Calu3 (cell line): ENCODE measurements at regions not wholly inside any gene's neighbourhood (a gene's known extent, or its start where the extent isn't known, plus 50 kb on each side); places are given as distances from the start of the nearest gene placed in this dataset.

Experiments used
- BruUV-seq: library from RNA; stranded (reverse); fragments of 400-500 nt; replicated peaks from 2 replicates; lab custom pipeline; 2021; lab: Mats Ljungman, UMichigan
- CTCF ChIA-PET: fragments of 300-600 bp; sonication (Branson Sonifier 250); formaldehyde crosslinking; loops from one replicate; lab custom pipeline; 2022; ENCODE audit warnings: antibody characterized with exemption; lab: Charles Lee
- DNase-seq: peaks from one replicate; pipeline ENCODE4 v3.0.0; 2022
- H3K27ac Mint-ChIP-seq: one replicate; pipeline ENCODE4 v1.8.0; 2022; ENCODE audit warnings: mixed read lengths; ENCODE audit not compliant: unreplicated experiment
- H3K27me3 Mint-ChIP-seq: one replicate; pipeline ENCODE4 v1.8.0; 2022; ENCODE audit warnings: mixed read lengths; ENCODE audit not compliant: unreplicated experiment
- H3K36me3 Mint-ChIP-seq: one replicate; pipeline ENCODE4 v1.8.0; 2022; ENCODE audit warnings: mild to moderate bottlenecking, moderate library complexity, mixed read lengths; ENCODE audit not compliant: insufficient read depth, unreplicated experiment
- H3K4me1 Mint-ChIP-seq: one replicate; pipeline ENCODE4 v1.8.0; 2022; ENCODE audit warnings: mild to moderate bottlenecking, low read depth, mixed read lengths; ENCODE audit not compliant: unreplicated experiment
- H3K4me3 Mint-ChIP-seq: one replicate; pipeline ENCODE4 v1.8.0; 2022; ENCODE audit warnings: mild to moderate bottlenecking, low read depth, moderate library complexity, mixed read lengths; ENCODE audit not compliant: unreplicated experiment
- H3K9me3 Mint-ChIP-seq: one replicate; pipeline ENCODE4 v1.8.0; 2022; ENCODE audit warnings: low read depth, mixed read lengths; ENCODE audit not compliant: unreplicated experiment
- intact Hi-C: fragments of 100-400 bp; cut with micrococcal nuclease; formaldehyde crosslinking; loops from one replicate; pipeline ENCODE4 v1.10.0; 2022; ENCODE audit not compliant: unreplicated experiment
- TF ChIP-seq, protein P1 (sequence below): fragments of 200-600 bp; IDR thresholded peaks from one replicate; pipeline ENCODE4 v1.8.0; 2022; ENCODE audit warnings: antibody characterized with exemption; ENCODE audit not compliant: unreplicated experiment

DNA sequence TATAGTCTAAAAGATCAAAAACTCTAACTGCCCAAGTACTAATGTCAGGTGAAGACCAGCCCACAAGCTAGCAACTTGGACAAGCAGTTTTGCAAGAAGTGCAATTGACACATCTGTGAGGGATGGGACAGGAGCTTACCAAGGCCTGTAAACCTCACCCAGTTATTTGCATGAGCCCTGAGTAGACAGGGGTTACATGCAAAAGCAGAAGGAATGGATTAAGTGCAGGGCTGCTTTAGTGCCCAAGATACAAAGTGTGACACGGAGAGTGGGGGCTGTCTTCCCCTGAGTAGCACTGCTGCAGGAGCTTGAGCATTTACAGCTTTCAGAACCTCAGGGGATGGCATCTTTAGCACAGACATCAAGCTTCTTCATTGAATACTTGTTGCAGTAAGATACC lies 286.7 kb downstream of the ELAVL2 start:
- H3K27me3 Mint-ChIP-seq: no peaks in the 10 kb centered on the region
- H3K36me3 Mint-ChIP-seq: no peaks in the 10 kb centered on the region
- DNase-seq: no peak
- TF ChIP-seq, protein P1, sequence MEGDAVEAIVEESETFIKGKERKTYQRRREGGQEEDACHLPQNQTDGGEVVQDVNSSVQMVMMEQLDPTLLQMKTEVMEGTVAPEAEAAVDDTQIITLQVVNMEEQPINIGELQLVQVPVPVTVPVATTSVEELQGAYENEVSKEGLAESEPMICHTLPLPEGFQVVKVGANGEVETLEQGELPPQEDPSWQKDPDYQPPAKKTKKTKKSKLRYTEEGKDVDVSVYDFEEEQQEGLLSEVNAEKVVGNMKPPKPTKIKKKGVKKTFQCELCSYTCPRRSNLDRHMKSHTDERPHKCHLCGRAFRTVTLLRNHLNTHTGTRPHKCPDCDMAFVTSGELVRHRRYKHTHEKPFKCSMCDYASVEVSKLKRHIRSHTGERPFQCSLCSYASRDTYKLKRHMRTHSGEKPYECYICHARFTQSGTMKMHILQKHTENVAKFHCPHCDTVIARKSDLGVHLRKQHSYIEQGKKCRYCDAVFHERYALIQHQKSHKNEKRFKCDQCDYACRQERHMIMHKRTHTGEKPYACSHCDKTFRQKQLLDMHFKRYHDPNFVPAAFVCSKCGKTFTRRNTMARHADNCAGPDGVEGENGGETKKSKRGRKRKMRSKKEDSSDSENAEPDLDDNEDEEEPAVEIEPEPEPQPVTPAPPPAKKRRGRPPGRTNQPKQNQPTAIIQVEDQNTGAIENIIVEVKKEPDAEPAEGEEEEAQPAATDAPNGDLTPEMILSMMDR: no peak
- no TSS peak for BruUV-seq
- H3K4me1 Mint-ChIP-seq: no peaks in the 10 kb centered on the region
- H3K9me3 Mint-ChIP-seq: peaks cover 2% of the 10 kb centered on the region
- intact Hi-C loops: no loop called here
- H3K27ac Mint-ChIP-seq: no peak overlapping the region
- H3K4me3 Mint-ChIP-seq: no peak overlapping the region
- CTCF ChIA-PET: no interaction called here

DNA sequence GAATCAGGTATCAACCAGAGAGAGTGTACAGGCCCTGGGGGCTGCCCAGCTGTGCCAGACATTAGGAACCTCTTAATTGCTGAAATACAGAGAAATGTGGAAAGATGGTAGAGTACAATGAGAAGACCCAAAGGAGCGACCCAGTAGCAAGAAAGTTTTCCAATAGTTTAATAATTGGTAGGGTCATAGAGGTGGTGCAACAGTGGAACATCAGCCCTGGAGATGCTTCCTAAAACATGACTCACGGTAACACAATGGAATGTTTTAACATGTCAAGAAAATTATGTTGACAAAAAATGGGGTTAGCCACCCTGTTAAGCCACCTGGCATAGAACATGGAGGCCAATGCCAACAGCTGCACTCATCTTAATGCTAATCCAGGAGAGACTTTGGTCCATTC lies 284.1 kb downstream of the ELAVL2 start:
- DNase-seq: no peak
- Mint-ChIP-seq H3K36me3 (no peaks in the 10 kb centered on the region), H3K4me3 (no peak overlapping the region), H3K27ac (no peak overlapping the region), H3K27me3 (no peaks in the 10 kb centered on the region), H3K9me3 (peaks cover 2% of the 10 kb centered on the region), H3K4me1 (no peaks in the 10 kb centered on the region)
- TF ChIP-seq, protein P1: no peak
- intact Hi-C loops: no loop called here
- CTCF ChIA-PET: interaction anchor here (0.7 kb wide), 1 partner anchor 23 kb away, joined by 3 read pairs; no protein-coding TSS in a partner anchor
- no TSS peak for BruUV-seq

DNA sequence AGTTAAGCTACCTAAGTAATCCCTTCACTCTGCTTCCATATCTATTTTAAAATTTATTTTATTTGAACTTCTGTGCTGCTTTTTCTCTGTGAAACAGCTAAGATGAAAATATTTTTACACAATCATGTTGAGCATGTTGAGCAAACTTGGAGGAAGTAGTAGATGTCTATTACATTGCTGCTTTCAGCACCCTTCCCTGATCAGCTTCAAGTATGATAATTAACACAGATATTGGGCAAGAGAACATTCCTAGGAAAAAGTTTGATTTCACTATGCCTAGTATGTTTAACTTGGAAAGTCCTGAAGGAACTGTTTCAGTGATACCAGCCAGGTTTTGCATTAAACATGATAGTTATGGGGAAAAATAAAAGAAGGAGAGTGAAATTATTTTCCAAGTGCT lies 283.6 kb downstream of the ELAVL2 start:
- Mint-ChIP-seq H3K4me1 (no peaks in the 10 kb centered on the region), H3K27me3 (no peaks in the 10 kb centered on the region), H3K27ac (no peak overlapping the region), H3K9me3 (no peaks in the 10 kb centered on the region), H3K4me3 (no peak overlapping the region), H3K36me3 (no peaks in the 10 kb centered on the region)
- BruUV-seq: no TSS peak
- TF ChIP-seq, protein P1: no peak
- CTCF ChIA-PET: no interaction called here
- intact Hi-C loops: no loop called here
- no peak for DNase-seq

DNA sequence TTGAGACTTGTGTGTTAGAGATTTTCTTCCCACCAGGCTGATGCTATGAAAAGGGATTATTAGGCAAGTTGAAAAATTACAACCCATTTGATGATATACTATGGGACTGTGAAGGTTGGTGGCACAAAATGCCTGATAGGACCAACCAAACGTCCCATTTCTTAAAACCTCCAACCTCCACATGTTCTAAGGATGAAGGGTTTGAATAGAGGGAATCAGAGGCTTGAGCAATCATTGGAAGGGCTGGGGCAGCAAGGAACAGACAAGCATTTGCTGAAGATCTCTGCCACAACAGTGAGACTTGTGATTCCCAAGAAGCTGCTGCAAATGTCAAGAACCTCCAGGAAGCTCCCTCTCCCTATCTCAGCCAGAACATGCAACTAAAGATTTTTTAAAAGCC lies 283.1 kb downstream of the ELAVL2 start:
- H3K4me1 Mint-ChIP-seq: no peaks in the 10 kb centered on the region
- H3K4me3 Mint-ChIP-seq: no peak overlapping the region
- intact Hi-C loops: no loop called here
- no peaks in the 10 kb centered on the region for H3K27me3 Mint-ChIP-seq
- BruUV-seq: no TSS peak
- H3K9me3 Mint-ChIP-seq: no peaks in the 10 kb centered on the region
- no peak overlapping the region for H3K27ac Mint-ChIP-seq
- DNase-seq: no peak
- CTCF ChIA-PET: no interaction called here
- H3K36me3 Mint-ChIP-seq: no peaks in the 10 kb centered on the region
- TF ChIP-seq, protein P1: no peak
